ENCODE measurements at regions not wholly inside any gene's neighbourhood (a gene's known extent, or its start where the extent isn't known, plus 50 kb on each side); places are given as distances from the start of the nearest gene placed in this dataset.

GRCh38 chr1:38657207-38657840, 202.2 kb downstream of the RRAGC start:
- TF ChIP-seq CTCF (IDR thresholded peaks at IDR 0.05) = no peak
- no peak for TF ChIP-seq IRF2 (CRISPR knock-in tag; IDR thresholded peaks at IDR 0.05; ENCODE audit: borderline replicate concordance, low read depth)
- TF ChIP-seq ZBTB21 (CRISPR knock-in tag; IDR thresholded peaks at IDR 0.05; ENCODE audit: borderline replicate concordance) = no peak
- no peak for TF ChIP-seq MLX (CRISPR knock-in tag; IDR thresholded peaks at IDR 0.05)
- TF ChIP-seq JAZF1 (CRISPR knock-in tag; IDR thresholded peaks at IDR 0.05) = no peak
- TF ChIP-seq CDX4 (CRISPR knock-in tag; IDR thresholded peaks at IDR 0.05; ENCODE audit: borderline replicate concordance) = no peak
- no peak for TF ChIP-seq SOX15 (CRISPR knock-in tag; IDR thresholded peaks at IDR 0.05)
- no peak for TF ChIP-seq E2F1 (CRISPR knock-in tag; IDR thresholded peaks at IDR 0.05)
- no peak for TF ChIP-seq GABPB1 (CRISPR knock-in tag; IDR thresholded peaks at IDR 0.05)
- no peak for TF ChIP-seq ZNF423 (CRISPR knock-in tag; IDR thresholded peaks at IDR 0.05)
- TF ChIP-seq TEAD1 (CRISPR knock-in tag; IDR thresholded peaks at IDR 0.05) = no peak
- no peak for TF ChIP-seq ATF3 (CRISPR knock-in tag; conservative IDR thresholded peaks at IDR 0.05)
- no peak for TF ChIP-seq MYBL2 (CRISPR knock-in tag; IDR thresholded peaks at IDR 0.05)

Measured in WTC11 (cell line).